ENCODE measurements at regions not wholly inside any gene's neighbourhood (a gene's known extent, or its start where the extent isn't known, plus 50 kb on each side); places are given as distances from the start of the nearest gene placed in this dataset.
"Not testable (repeated sequence)": the region's sequence is repeated elsewhere in the genome, so short reads cannot be mapped to it uniquely, and the experiment has no call there.

DNA sequence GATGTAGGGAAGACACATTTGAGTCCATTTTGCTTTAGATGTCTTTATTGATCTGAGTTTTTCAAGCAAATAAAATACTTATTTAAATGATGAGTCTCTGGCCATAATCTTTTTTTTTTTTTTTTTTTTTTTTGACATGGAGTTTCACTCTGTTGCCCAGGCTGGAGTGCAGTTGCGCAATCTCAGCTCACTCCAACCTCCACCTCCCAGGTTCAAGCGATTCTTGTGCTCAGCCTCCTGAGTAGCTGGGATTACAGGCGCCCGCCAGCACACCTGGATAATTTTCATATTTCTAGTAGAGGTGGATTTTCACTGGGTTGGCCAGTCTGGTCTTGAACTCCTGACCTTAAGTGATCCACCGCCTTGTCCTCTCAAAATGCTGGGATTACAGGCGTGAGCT is 194.5 kb upstream of the MAD2L1 start:
- H3F3A ChIP-seq (replicated peaks; ENCODE audit: insufficient read depth) = no peaks in the 10 kb centered on the region
- H3K9me3 ChIP-seq = no peaks in the 10 kb centered on the region
- no peaks in the 10 kb centered on the region for H3K36me3 ChIP-seq (replicated peaks in 1 of 2; ENCODE audit: control insufficient read depth in 1 of 2, insufficient read depth in 2 of 2, low read length in 1 of 2)
- H3K27me3 ChIP-seq (ENCODE audit: insufficient read depth) = no peaks in the 10 kb centered on the region
- POLR2A ChIA-PET = no interaction called here
- no peak overlapping the region for H3K9ac ChIP-seq
- no peaks in the 10 kb centered on the region for H4K20me1 ChIP-seq (ENCODE audit: insufficient read depth)
- no peaks in the 10 kb centered on the region for H3K4me1 ChIP-seq (ENCODE audit: control insufficient read depth in 1 of 2, insufficient read depth in 2 of 2, low read depth in 1 of 2, low read length in 1 of 2)
- DNase-seq = no peak
- 72% methylated on average over 6 of the region's 6 CpGs for WGBS (ENCODE audit: low lambda C conversion rate)
- CTCF ChIA-PET = no interaction called here
- no peak for TF ChIP-seq TAF1 (IDR thresholded peaks at IDR 0.05; ENCODE audit: borderline replicate concordance, low read depth, low read length)
- TF ChIP-seq EP300 (IDR thresholded peaks at IDR 0.05; ENCODE audit: borderline replicate concordance in 1 of 2, low read depth in 1 of 2, low read length in 1 of 2) = no peak
- TF ChIP-seq IRF3 (IDR thresholded peaks at IDR 0.05; ENCODE audit: low read depth, low read length) = no peak
- TF ChIP-seq SIN3A (IDR thresholded peaks at IDR 0.05; ENCODE audit: borderline replicate concordance, low read depth, low read length) = no peak
- TF ChIP-seq PBX3 (IDR thresholded peaks at IDR 0.05) = no peak
- TF ChIP-seq, protein P1, sequence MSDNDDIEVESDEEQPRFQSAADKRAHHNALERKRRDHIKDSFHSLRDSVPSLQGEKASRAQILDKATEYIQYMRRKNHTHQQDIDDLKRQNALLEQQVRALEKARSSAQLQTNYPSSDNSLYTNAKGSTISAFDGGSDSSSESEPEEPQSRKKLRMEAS (IDR thresholded peaks at IDR 0.05; ENCODE audit: low read depth) = no peak
- TF ChIP-seq RFX5 (IDR thresholded peaks at IDR 0.05; ENCODE audit: low read length) = no peak
- no peak overlapping the region for H3K4me2 ChIP-seq
- H3K9me2 ChIP-seq = no peaks in the 10 kb centered on the region
- H2AFZ ChIP-seq (ENCODE audit: low read depth) = no peak overlapping the region
- no peak overlapping the region for H3K27ac ChIP-seq (ENCODE audit: low read depth in 2 of 2, low read length in 1 of 2)
- no peak overlapping the region for H3K4me3 ChIP-seq (ENCODE audit: low read depth in 2 of 2, low read length in 1 of 2)
- no peaks in the 10 kb centered on the region for H3K79me2 ChIP-seq (ENCODE audit: insufficient read depth)

DNA sequence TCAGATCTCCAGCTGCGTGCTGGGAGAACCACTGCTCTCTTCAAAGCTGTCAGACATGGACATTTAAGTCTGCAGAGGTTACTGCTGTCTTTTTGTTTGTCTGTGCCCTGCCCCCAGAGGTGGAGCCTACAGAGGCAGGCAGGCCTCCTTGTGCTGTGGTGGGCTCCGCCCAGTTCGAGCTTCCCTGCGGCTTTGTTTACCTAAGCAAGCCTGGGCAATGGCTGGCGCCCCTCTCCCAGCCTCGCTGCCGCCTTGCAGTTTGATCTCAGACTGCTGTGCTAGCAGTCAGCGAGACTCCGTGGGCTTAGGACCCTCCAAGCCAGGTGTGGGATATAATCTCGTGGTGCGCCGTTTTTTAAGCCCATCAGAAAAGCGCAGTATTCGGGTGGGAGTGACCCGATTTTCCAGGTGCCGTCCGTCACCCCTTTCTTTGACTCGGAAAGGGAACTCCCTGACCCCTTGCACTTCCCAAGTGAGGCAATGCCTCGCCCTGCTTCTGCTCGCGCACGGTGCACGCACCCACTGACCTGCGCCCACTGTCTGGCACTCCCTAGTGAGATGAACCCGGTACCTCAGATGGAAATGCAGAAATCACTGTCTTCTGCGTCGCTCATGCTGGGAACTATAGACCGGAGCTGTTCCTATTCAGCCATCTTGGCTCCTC is 189.6 kb upstream of the MAD2L1 start:
- H3K4me3 ChIP-seq (ENCODE audit: low read depth in 2 of 2, low read length in 1 of 2); DNase-seq; H3K4me2 ChIP-seq; H3K9me2 ChIP-seq; H3K79me2 ChIP-seq (ENCODE audit: insufficient read depth); H4K20me1 ChIP-seq (ENCODE audit: insufficient read depth); H3K27ac ChIP-seq (ENCODE audit: low read depth in 2 of 2, low read length in 1 of 2); H3K27me3 ChIP-seq (ENCODE audit: insufficient read depth); H3K9ac ChIP-seq; H3K9me3 ChIP-seq; H2AFZ ChIP-seq (ENCODE audit: low read depth); H3K36me3 ChIP-seq (replicated peaks in 1 of 2; ENCODE audit: control insufficient read depth in 1 of 2, insufficient read depth in 2 of 2, low read length in 1 of 2); CTCF ChIA-PET; H3K4me1 ChIP-seq (ENCODE audit: control insufficient read depth in 1 of 2, insufficient read depth in 2 of 2, low read depth in 1 of 2, low read length in 1 of 2); H3F3A ChIP-seq (replicated peaks; ENCODE audit: insufficient read depth); POLR2A ChIA-PET: not testable (repeated sequence)
- 58% methylated on average over 26 of the region's 28 CpGs for WGBS (ENCODE audit: low lambda C conversion rate)

GRCh38 chr4:120238277-120238973 is 171.8 kb upstream of the MAD2L1 start:
- no peaks in the 10 kb centered on the region for H3K36me3 ChIP-seq (replicated peaks in 1 of 2; ENCODE audit: control insufficient read depth in 1 of 2, insufficient read depth in 2 of 2, low read length in 1 of 2)
- CTCF ChIA-PET = no interaction called here
- POLR2A ChIA-PET = no interaction called here
- TF ChIP-seq TCF12 (IDR thresholded peaks at IDR 0.05) (no peak), FOSL2 (IDR thresholded peaks at IDR 0.05; ENCODE audit: borderline replicate concordance, low read depth) (no peak), YY1 (IDR thresholded peaks at IDR 0.05; ENCODE audit: low read depth) (no peak), POLR2AphosphoS5 (IDR thresholded peaks at IDR 0.05; ENCODE audit: low read depth, low read length) (no peak), FOXM1 (IDR thresholded peaks at IDR 0.05; ENCODE audit: low read depth) (no peak), NFIC (IDR thresholded peaks at IDR 0.05; ENCODE audit: borderline replicate concordance) (no peak)
- TF ChIP-seq, protein P2, sequence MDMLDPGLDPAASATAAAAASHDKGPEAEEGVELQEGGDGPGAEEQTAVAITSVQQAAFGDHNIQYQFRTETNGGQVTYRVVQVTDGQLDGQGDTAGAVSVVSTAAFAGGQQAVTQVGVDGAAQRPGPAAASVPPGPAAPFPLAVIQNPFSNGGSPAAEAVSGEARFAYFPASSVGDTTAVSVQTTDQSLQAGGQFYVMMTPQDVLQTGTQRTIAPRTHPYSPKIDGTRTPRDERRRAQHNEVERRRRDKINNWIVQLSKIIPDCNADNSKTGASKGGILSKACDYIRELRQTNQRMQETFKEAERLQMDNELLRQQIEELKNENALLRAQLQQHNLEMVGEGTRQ (IDR thresholded peaks at IDR 0.05; ENCODE audit: borderline replicate concordance, low read depth, low read length) = no peak
- no peak overlapping the region for H3K9ac ChIP-seq
- no peaks in the 10 kb centered on the region for H3K79me2 ChIP-seq (ENCODE audit: insufficient read depth)
- H3K9me3 ChIP-seq = no peaks in the 10 kb centered on the region
- H3K27ac ChIP-seq (ENCODE audit: low read depth in 2 of 2, low read length in 1 of 2) = no peak overlapping the region
- WGBS (ENCODE audit: low lambda C conversion rate) = 49% methylated on average over 5 of the region's 5 CpGs
- DNase-seq = no peak
- no peak overlapping the region for H2AFZ ChIP-seq (ENCODE audit: low read depth)
- no peaks in the 10 kb centered on the region for H3K27me3 ChIP-seq (ENCODE audit: insufficient read depth)
- H3F3A ChIP-seq (replicated peaks; ENCODE audit: insufficient read depth) = no peaks in the 10 kb centered on the region
- no peaks in the 10 kb centered on the region for H3K9me2 ChIP-seq
- H4K20me1 ChIP-seq (ENCODE audit: insufficient read depth) = no peaks in the 10 kb centered on the region
- H3K4me3 ChIP-seq (ENCODE audit: low read depth in 2 of 2, low read length in 1 of 2) = no peak overlapping the region
- no peaks in the 10 kb centered on the region for H3K4me1 ChIP-seq (ENCODE audit: control insufficient read depth in 1 of 2, insufficient read depth in 2 of 2, low read depth in 1 of 2, low read length in 1 of 2)
- H3K4me2 ChIP-seq = no peak overlapping the region
